ENCODE measurements at regions not wholly inside any gene's neighbourhood (a gene's known extent, or its start where the extent isn't known, plus 50 kb on each side); places are given as distances from the start of the nearest gene placed in this dataset.

GRCh38 chr2:18842836-18843235 lies 253.5 kb upstream of the NT5C1B start:
- TF ChIP-seq EP300 (IDR thresholded peaks at IDR 0.05; ENCODE audit: low read depth) (no peak), POLR2AphosphoS5 (IDR thresholded peaks at IDR 0.05) (no peak), POLR2A (IDR thresholded peaks at IDR 0.05) (no peak)
- TF ChIP-seq, protein P1, sequence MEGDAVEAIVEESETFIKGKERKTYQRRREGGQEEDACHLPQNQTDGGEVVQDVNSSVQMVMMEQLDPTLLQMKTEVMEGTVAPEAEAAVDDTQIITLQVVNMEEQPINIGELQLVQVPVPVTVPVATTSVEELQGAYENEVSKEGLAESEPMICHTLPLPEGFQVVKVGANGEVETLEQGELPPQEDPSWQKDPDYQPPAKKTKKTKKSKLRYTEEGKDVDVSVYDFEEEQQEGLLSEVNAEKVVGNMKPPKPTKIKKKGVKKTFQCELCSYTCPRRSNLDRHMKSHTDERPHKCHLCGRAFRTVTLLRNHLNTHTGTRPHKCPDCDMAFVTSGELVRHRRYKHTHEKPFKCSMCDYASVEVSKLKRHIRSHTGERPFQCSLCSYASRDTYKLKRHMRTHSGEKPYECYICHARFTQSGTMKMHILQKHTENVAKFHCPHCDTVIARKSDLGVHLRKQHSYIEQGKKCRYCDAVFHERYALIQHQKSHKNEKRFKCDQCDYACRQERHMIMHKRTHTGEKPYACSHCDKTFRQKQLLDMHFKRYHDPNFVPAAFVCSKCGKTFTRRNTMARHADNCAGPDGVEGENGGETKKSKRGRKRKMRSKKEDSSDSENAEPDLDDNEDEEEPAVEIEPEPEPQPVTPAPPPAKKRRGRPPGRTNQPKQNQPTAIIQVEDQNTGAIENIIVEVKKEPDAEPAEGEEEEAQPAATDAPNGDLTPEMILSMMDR (IDR thresholded peaks at IDR 0.05): no peak
